ENCODE measurements at regions not wholly inside any gene's neighbourhood (a gene's known extent, or its start where the extent isn't known, plus 50 kb on each side); places are given as distances from the start of the nearest gene placed in this dataset.

GRCh38 chr5:138648841-138649240 is 73.6 kb upstream of the HSPA9 start:
- CTCF ChIA-PET = no interaction called here
- in situ Hi-C loops (cut with HindIII; ENCODE audit: low pct_unique_long_range_greater_than_20kb, low sequenced_read_pairs) (no loop called here), intact Hi-C loops (cut with micrococcal nuclease; ENCODE audit: unreplicated experiment) (loop anchor here (10.0 kb wide), 2 partner anchors 96 to 616 kb away; no protein-coding TSS in a partner anchor)
- no peak for ATAC-seq
- Histone ChIP-seq H3K4me3 (ENCODE audit: low read depth in 2 of 2, low read length in 2 of 2) (no peak overlapping the region), H3K36me3 (ENCODE audit: control insufficient read depth, insufficient read depth, low read length) (no peaks in the 10 kb centered on the region), H3K27ac (ENCODE audit: low read length) (no peak overlapping the region), H3K27me3 (ENCODE audit: control insufficient read depth, insufficient read depth, low read length) (no peaks in the 10 kb centered on the region; the same call in 1 of the 2 replicates), H3K9me3 (ENCODE audit: control insufficient read depth, insufficient read depth, low read depth, low read length) (no peaks in the 10 kb centered on the region), H3K4me1 (ENCODE audit: control insufficient read depth, insufficient read depth, low read length) (no peaks in the 10 kb centered on the region)
- DNase-seq (ENCODE audit: low read depth, low spot score) = no peak
- no TSS peak for BruUV-seq (replicated peaks)
- POLR2A ChIA-PET = interaction anchor here (0.6 kb wide), 1 partner anchor 1000 kb away, joined by 3 read pairs; the partner anchor contains the start of gene CXXC5
- TF ChIP-seq TCF7L2 (IDR thresholded peaks at IDR 0.05; ENCODE audit: low read depth, low read length) (no peak), SIN3A (IDR thresholded peaks at IDR 0.05; ENCODE audit: borderline replicate concordance, insufficient read depth, low read depth, low read length) (no peak), CTCF (IDR thresholded peaks at IDR 0.05) (no peak), POLR2AphosphoS5 (IDR thresholded peaks at IDR 0.05; ENCODE audit: low read depth, low read length) (no peak), REST (IDR thresholded peaks at IDR 0.05; ENCODE audit: insufficient read depth in 1 of 2, low read depth in 2 of 2, low read length in 1 of 2) (no peak)

GRCh38 chr5:138647794-138648410 is 72.7 kb upstream of the HSPA9 start:
- H3K36me3 ChIP-seq (ENCODE audit: control insufficient read depth, insufficient read depth, low read length) = no peaks in the 10 kb centered on the region
- TF ChIP-seq TCF7L2 (IDR thresholded peaks at IDR 0.05; ENCODE audit: low read depth, low read length) = no peak
- no peak for TF ChIP-seq SIN3A (IDR thresholded peaks at IDR 0.05; ENCODE audit: borderline replicate concordance, insufficient read depth, low read depth, low read length)
- TF ChIP-seq REST (IDR thresholded peaks at IDR 0.05; ENCODE audit: insufficient read depth in 1 of 2, low read depth in 2 of 2, low read length in 1 of 2) = no peak
- no peak for TF ChIP-seq CTCF (IDR thresholded peaks at IDR 0.05)
- no peak for TF ChIP-seq POLR2AphosphoS5 (IDR thresholded peaks at IDR 0.05; ENCODE audit: low read depth, low read length)
- DNase-seq (ENCODE audit: low read depth, low spot score) (no peak), ATAC-seq (no peak)
- ChIA-PET POLR2A (interaction anchor here (0.6 kb wide), 1 partner anchor 637 kb away, joined by 3 read pairs; no protein-coding TSS in a partner anchor), CTCF (no interaction called here)
- in situ Hi-C loops (cut with HindIII; ENCODE audit: low pct_unique_long_range_greater_than_20kb, low sequenced_read_pairs) (no loop called here), intact Hi-C loops (cut with micrococcal nuclease; ENCODE audit: unreplicated experiment) (loop anchor here (10.0 kb wide), 2 partner anchors 97 to 617 kb away; no protein-coding TSS in a partner anchor)
- H3K9me3 ChIP-seq (ENCODE audit: control insufficient read depth, insufficient read depth, low read depth, low read length) = no peaks in the 10 kb centered on the region
- no peaks in the 10 kb centered on the region; the same call in 1 of the 2 replicates for H3K27me3 ChIP-seq (ENCODE audit: control insufficient read depth, insufficient read depth, low read length)
- H3K4me1 ChIP-seq (ENCODE audit: control insufficient read depth, insufficient read depth, low read length) = no peaks in the 10 kb centered on the region
- H3K27ac ChIP-seq (ENCODE audit: low read length) = no peak overlapping the region
- BruUV-seq (replicated peaks) = no TSS peak
- no peak overlapping the region for H3K4me3 ChIP-seq (ENCODE audit: low read depth in 2 of 2, low read length in 2 of 2)
